Chondrocyte (in vitro differentiated cells): ENCODE measurements at regions not wholly inside any gene's neighbourhood (a gene's known extent, or its start where the extent isn't known, plus 50 kb on each side); places are given as distances from the start of the nearest gene placed in this dataset.

Experiments used
- DNase-seq: peaks from one replicate; pipeline ENCODE4 v3.0.0; 2021; ENCODE audit warnings: mixed read lengths, low spot score
- H3K27ac Mint-ChIP-seq: one replicate; pipeline ENCODE4 v1.8.0; 2021; ENCODE audit warnings: mild to moderate bottlenecking, moderate library complexity, mixed read lengths; ENCODE audit not compliant: unreplicated experiment
- H3K27me3 Mint-ChIP-seq: 2 replicates; pipeline ENCODE4 v1.8.0; 2021; ENCODE audit warnings: low read depth, mixed read lengths
- H3K36me3 Mint-ChIP-seq: 2 replicates; pipeline ENCODE4 v1.8.0; 2021; ENCODE audit warnings: low read depth, mixed read lengths
- H3K4me1 Mint-ChIP-seq: 2 replicates; pipeline ENCODE4 v1.8.0; 2021; ENCODE audit warnings: low read depth, mild to moderate bottlenecking, mixed read lengths
- H3K4me3 Mint-ChIP-seq: one replicate; pipeline ENCODE4 v1.8.0; 2021; ENCODE audit warnings: mild to moderate bottlenecking, moderate library complexity, mixed read lengths; ENCODE audit not compliant: unreplicated experiment
- H3K9me3 Mint-ChIP-seq: 2 replicates; pipeline ENCODE4 v1.8.0; 2021; ENCODE audit warnings: low read depth, mixed read lengths
- TF ChIP-seq, protein P1 (sequence below): fragments of 200-600 bp; sonication (generic); IDR thresholded peaks from 2 replicates; pipeline ENCODE4 v1.5.0; 2021; ENCODE audit warnings: antibody characterized with exemption, mild to moderate bottlenecking, moderate library complexity

DNA sequence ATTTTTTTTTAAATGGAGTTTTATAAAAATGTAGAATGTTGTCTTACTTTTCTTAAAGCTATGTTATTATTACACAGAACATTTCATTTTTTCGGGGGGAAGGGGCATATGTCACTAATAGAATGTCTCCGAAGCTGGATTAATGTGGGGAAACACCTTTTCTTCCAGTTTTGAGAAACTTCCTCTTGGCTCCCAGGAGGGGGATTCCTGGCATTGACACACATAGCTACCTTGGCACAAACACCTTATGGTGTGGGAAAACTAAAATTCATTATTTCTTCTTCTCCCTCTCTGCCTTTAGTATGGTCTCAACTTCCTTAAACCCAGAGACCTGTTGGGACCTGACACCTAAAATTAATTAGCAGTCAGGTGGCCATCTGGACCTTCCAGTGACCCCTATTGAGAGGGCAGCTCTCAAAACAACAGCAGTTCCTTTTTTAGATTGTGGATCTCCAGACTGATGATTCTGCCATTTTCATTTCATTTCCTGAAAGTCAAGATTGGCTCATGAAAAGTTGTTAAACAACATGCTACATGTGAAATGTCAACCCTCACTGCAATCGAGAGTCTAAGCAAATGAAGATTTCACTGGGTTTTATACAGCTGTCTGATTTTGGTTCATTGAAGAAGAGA lies 70.1 kb upstream of the EDEM3 start:
- DNase-seq = no peak
- no peaks in the 10 kb centered on the region for H3K9me3 Mint-ChIP-seq
- no peak overlapping the region for H3K27ac Mint-ChIP-seq
- H3K36me3 Mint-ChIP-seq = peaks cover 22% of the 10 kb centered on the region
- peaks cover 46% of the 10 kb centered on the region for H3K4me1 Mint-ChIP-seq
- no peak overlapping the region for H3K4me3 Mint-ChIP-seq
- H3K27me3 Mint-ChIP-seq = no peaks in the 10 kb centered on the region
- TF ChIP-seq, protein P1, sequence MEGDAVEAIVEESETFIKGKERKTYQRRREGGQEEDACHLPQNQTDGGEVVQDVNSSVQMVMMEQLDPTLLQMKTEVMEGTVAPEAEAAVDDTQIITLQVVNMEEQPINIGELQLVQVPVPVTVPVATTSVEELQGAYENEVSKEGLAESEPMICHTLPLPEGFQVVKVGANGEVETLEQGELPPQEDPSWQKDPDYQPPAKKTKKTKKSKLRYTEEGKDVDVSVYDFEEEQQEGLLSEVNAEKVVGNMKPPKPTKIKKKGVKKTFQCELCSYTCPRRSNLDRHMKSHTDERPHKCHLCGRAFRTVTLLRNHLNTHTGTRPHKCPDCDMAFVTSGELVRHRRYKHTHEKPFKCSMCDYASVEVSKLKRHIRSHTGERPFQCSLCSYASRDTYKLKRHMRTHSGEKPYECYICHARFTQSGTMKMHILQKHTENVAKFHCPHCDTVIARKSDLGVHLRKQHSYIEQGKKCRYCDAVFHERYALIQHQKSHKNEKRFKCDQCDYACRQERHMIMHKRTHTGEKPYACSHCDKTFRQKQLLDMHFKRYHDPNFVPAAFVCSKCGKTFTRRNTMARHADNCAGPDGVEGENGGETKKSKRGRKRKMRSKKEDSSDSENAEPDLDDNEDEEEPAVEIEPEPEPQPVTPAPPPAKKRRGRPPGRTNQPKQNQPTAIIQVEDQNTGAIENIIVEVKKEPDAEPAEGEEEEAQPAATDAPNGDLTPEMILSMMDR = no peak

DNA sequence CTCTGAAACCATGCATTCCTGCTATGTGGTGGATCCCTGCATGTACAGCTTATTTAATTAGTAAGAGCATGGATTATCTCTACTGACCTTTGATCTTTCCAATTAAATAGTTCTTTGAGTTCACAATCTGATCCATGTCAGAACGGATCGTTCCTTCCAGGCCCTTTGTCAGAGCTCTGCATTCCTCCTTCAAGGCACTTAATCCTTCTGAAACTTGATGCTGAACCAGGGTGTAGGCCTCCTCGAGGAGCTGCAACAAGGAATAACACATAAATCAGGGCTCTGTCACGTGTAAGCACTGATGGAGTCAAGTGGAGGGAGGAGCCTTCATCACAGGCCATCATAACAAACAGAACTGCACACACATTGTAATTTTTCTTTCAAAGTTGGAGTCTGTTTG lies 68.4 kb upstream of the EDEM3 start:
- H3K9me3 Mint-ChIP-seq = no peaks in the 10 kb centered on the region
- TF ChIP-seq, protein P1 = no peak
- peaks cover 31% of the 10 kb centered on the region for H3K4me1 Mint-ChIP-seq
- H3K27me3 Mint-ChIP-seq = no peaks in the 10 kb centered on the region
- H3K27ac Mint-ChIP-seq = no peak overlapping the region
- H3K4me3 Mint-ChIP-seq = no peak overlapping the region
- H3K36me3 Mint-ChIP-seq = peaks cover 33% of the 10 kb centered on the region
- no peak for DNase-seq

DNA sequence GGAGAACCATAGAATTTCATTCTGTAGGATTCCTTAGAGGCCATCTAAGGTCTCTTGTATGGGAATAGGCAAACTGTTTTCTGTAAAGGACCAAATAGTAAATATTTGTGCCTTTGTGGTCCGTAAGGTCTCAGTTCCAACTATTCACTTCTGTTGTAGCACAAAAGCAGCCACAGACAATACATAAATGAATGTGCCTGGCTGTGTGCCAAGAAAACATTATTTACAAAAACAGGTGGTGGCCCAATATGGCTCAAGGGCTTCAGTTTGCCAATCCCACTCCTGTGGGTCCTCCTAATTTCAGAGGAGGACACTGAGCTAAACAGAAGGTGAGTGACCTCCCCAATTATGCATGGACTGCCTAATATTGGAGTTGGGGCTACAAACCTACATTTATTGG lies 67.6 kb upstream of the EDEM3 start:
- DNase-seq = no peak
- Mint-ChIP-seq H3K27me3 (no peaks in the 10 kb centered on the region), H3K9me3 (peaks cover 3% of the 10 kb centered on the region), H3K36me3 (peaks cover 38% of the 10 kb centered on the region), H3K27ac (no peak overlapping the region), H3K4me3 (no peak overlapping the region), H3K4me1 (peaks cover 23% of the 10 kb centered on the region)
- TF ChIP-seq, protein P1 = no peak

DNA sequence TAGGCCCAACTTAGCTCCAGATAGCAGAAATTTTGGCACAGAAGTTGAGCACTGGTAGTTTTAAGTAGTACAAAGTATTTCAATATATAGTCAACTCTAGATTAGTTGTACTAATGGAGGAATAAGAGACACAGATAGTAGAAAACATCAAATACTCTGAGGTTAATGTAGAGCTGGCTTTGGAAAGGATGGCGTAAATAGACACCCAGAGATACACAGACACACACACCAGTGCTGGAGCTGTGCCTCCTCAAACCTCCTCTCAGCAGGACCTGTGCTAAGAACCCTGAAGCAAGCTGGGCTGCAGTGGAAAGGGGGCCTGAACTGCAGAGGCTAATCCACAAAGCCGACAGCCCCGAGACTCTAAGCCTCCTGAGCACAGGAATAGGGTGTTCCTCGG lies 67.0 kb upstream of the EDEM3 start:
- no peak for DNase-seq
- no peaks in the 10 kb centered on the region for H3K27me3 Mint-ChIP-seq
- H3K9me3 Mint-ChIP-seq = peaks cover 3% of the 10 kb centered on the region
- TF ChIP-seq, protein P1 = no peak
- H3K36me3 Mint-ChIP-seq = peaks cover 42% of the 10 kb centered on the region
- no peak overlapping the region for H3K4me3 Mint-ChIP-seq
- H3K4me1 Mint-ChIP-seq = peaks cover 17% of the 10 kb centered on the region
- H3K27ac Mint-ChIP-seq = no peak overlapping the region

DNA sequence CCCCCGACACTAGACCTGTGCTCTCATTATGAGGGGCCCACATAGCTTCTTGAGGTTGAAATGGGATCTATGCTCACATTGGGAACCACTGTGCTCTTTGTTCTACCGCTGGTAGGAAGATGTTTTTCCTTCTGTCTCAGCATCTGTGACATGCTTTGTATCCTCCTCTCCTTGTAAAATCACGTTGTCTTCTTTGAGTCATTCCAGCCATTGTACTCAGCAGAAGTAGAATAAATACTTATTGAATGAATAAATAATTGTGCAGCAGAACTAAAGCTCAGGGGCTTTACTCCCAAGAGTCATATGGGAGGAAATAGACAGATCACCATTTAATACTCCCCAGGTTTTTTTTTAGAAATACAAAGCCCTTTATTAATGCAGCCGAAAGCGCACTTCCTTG lies 66.3 kb upstream of the EDEM3 start:
- no peak for DNase-seq
- H3K36me3 Mint-ChIP-seq = peaks cover 44% of the 10 kb centered on the region
- no peak overlapping the region for H3K27ac Mint-ChIP-seq
- H3K27me3 Mint-ChIP-seq = no peaks in the 10 kb centered on the region
- peaks cover 3% of the 10 kb centered on the region for H3K9me3 Mint-ChIP-seq
- peaks cover 10% of the 10 kb centered on the region for H3K4me1 Mint-ChIP-seq
- no peak overlapping the region for H3K4me3 Mint-ChIP-seq
- TF ChIP-seq, protein P1 = no peak
